ENCODE measurements at regions not wholly inside any gene's neighbourhood (a gene's known extent, or its start where the extent isn't known, plus 50 kb on each side); places are given as distances from the start of the nearest gene placed in this dataset.

DNA sequence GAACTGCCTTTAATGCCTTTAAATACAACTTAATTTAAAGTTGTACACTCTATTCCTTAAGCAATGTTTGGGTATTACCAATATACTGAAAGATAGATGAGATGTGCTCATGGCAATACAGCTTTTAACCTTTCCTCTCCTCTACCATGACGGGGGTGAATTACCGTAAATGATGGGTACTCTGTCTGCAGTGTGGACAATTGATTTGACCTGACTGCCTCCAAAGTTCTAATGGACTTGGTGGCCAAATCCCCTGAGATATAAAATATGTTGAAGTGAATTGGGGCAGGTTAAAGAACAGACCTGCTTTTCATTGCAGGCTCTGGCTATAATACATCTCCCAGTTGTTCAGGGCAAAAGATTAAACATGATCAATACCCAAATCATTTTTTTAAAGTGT lies 367.4 kb upstream of the NR5A2 start:
- TF ChIP-seq POLR2AphosphoS5 (IDR thresholded peaks at IDR 0.05) (no peak), POLR2A (IDR thresholded peaks at IDR 0.05) (no peak), EP300 (IDR thresholded peaks at IDR 0.05) (no peak)
- TF ChIP-seq, protein P1, sequence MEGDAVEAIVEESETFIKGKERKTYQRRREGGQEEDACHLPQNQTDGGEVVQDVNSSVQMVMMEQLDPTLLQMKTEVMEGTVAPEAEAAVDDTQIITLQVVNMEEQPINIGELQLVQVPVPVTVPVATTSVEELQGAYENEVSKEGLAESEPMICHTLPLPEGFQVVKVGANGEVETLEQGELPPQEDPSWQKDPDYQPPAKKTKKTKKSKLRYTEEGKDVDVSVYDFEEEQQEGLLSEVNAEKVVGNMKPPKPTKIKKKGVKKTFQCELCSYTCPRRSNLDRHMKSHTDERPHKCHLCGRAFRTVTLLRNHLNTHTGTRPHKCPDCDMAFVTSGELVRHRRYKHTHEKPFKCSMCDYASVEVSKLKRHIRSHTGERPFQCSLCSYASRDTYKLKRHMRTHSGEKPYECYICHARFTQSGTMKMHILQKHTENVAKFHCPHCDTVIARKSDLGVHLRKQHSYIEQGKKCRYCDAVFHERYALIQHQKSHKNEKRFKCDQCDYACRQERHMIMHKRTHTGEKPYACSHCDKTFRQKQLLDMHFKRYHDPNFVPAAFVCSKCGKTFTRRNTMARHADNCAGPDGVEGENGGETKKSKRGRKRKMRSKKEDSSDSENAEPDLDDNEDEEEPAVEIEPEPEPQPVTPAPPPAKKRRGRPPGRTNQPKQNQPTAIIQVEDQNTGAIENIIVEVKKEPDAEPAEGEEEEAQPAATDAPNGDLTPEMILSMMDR (IDR thresholded peaks at IDR 0.05), result no peak

Measured in sigmoid colon (tissue), 4 donors.